ENCODE measurements at regions not wholly inside any gene's neighbourhood (a gene's known extent, or its start where the extent isn't known, plus 50 kb on each side); places are given as distances from the start of the nearest gene placed in this dataset.
"Not testable (repeated sequence)": the region's sequence is repeated elsewhere in the genome, so short reads cannot be mapped to it uniquely, and the experiment has no call there.

- DNase-seq = no peak
These were observed 1084.6 kb downstream of the UQCRFS1 start for GRCh38 chr19:28128341-28128740.

- DNase-seq = no peak
These were observed 1086.6 kb downstream of the UQCRFS1 start for GRCh38 chr19:28126135-28126898.

GRCh38 chr19:28122734-28123133 lies 1090.2 kb downstream of the UQCRFS1 start:
- no peak for DNase-seq

GRCh38 chr19:28118235-28118634 lies 1094.7 kb downstream of the UQCRFS1 start:
- DNase-seq = no peak

GRCh38 chr19:28117143-28117542 lies 1095.8 kb downstream of the UQCRFS1 start:
- DNase-seq = no peak

GRCh38 chr19:28116379-28116778 lies 1096.6 kb downstream of the UQCRFS1 start:
- DNase-seq = not testable (repeated sequence)

- no peak for DNase-seq
These were observed 1109.0 kb downstream of the UQCRFS1 start for GRCh38 chr19:28103921-28104320.

- not testable (repeated sequence) for DNase-seq
These were observed 1128.2 kb downstream of the UQCRFS1 start for GRCh38 chr19:28084659-28085157.

- no peak for DNase-seq
These were observed 1136.3 kb downstream of the UQCRFS1 start for GRCh38 chr19:28076628-28077027.

GRCh38 chr19:28075229-28075628 lies 1137.7 kb downstream of the UQCRFS1 start:
- DNase-seq = no peak

GRCh38 chr19:28074773-28075172 lies 1138.2 kb downstream of the UQCRFS1 start:
- DNase-seq = no peak

- no peak for DNase-seq
These were observed 1145.1 kb downstream of the UQCRFS1 start for GRCh38 chr19:28067882-28068281.

- DNase-seq = no peak
These were observed 1146.0 kb downstream of the UQCRFS1 start for GRCh38 chr19:28066988-28067387.

GRCh38 chr19:28066161-28066560 lies 1146.8 kb downstream of the UQCRFS1 start:
- no peak for DNase-seq

- no peak for DNase-seq
These were observed 1147.9 kb downstream of the UQCRFS1 start for GRCh38 chr19:28065026-28065425.

GRCh38 chr19:28063702-28064101 lies 1149.2 kb downstream of the UQCRFS1 start:
- DNase-seq = no peak

GRCh38 chr19:28061111-28061510 lies 1151.8 kb downstream of the UQCRFS1 start:
- no peak for DNase-seq

- not testable (repeated sequence) for DNase-seq
These were observed 1155.9 kb downstream of the UQCRFS1 start for GRCh38 chr19:28057026-28057425.

GRCh38 chr19:28051047-28051446 lies 1161.9 kb downstream of the UQCRFS1 start:
- DNase-seq = no peak

GRCh38 chr19:28049875-28050274 lies 1163.1 kb downstream of the UQCRFS1 start:
- DNase-seq = no peak

GRCh38 chr19:28046932-28047331 lies 1166.0 kb downstream of the UQCRFS1 start:
- DNase-seq = no peak

- no peak for DNase-seq
These were observed 1167.3 kb downstream of the UQCRFS1 start for GRCh38 chr19:28045621-28046020.

- no peak for DNase-seq
These were observed 1168.5 kb downstream of the UQCRFS1 start for GRCh38 chr19:28044477-28044876.

- DNase-seq = no peak
These were observed 1170.4 kb downstream of the UQCRFS1 start for GRCh38 chr19:28042516-28042915.

Measured in fibroblast of skin of abdomen (primary cell).